ENCODE measurements at regions not wholly inside any gene's neighbourhood (a gene's known extent, or its start where the extent isn't known, plus 50 kb on each side); places are given as distances from the start of the nearest gene placed in this dataset.
"Not testable (repeated sequence)": the region's sequence is repeated elsewhere in the genome, so short reads cannot be mapped to it uniquely, and the experiment has no call there.

GRCh38 chr5:163569284-163569683 is 63.9 kb downstream of the MAT2B start:
- no peak for DNase-seq (ENCODE audit: low read depth in 4 of 4, low spot score in 3 of 4)

- no peak for DNase-seq (ENCODE audit: low read depth in 4 of 4, low spot score in 3 of 4)
Measured at GRCh38 chr5:163571744-163572143, 66.3 kb downstream of the MAT2B start.

GRCh38 chr5:163574472-163575440 is 69.3 kb downstream of the MAT2B start:
- DNase-seq (ENCODE audit: low read depth in 4 of 4, low spot score in 3 of 4), result no peak

GRCh38 chr5:163578652-163579051 is 73.2 kb downstream of the MAT2B start:
- no peak for DNase-seq (ENCODE audit: low read depth in 4 of 4, low spot score in 3 of 4)

GRCh38 chr5:163579729-163580128 is 74.3 kb downstream of the MAT2B start:
- DNase-seq (ENCODE audit: low read depth in 4 of 4, low spot score in 3 of 4), result no peak

- no peak for DNase-seq (ENCODE audit: low read depth in 4 of 4, low spot score in 3 of 4)
Measured at GRCh38 chr5:163580516-163580915, 75.1 kb downstream of the MAT2B start.

- not testable (repeated sequence) for DNase-seq (ENCODE audit: low read depth in 4 of 4, low spot score in 3 of 4)
Measured at GRCh38 chr5:163583491-163584153, 78.2 kb downstream of the MAT2B start.

GRCh38 chr5:163585206-163585605 is 79.8 kb downstream of the MAT2B start:
- DNase-seq (ENCODE audit: low read depth in 4 of 4, low spot score in 3 of 4), result no peak

- no peak for DNase-seq (ENCODE audit: low read depth in 4 of 4, low spot score in 3 of 4)
Measured at GRCh38 chr5:163586531-163586956, 81.1 kb downstream of the MAT2B start.

GRCh38 chr5:163594951-163595350 is 89.5 kb downstream of the MAT2B start:
- DNase-seq (ENCODE audit: low read depth in 4 of 4, low spot score in 3 of 4), result no peak

GRCh38 chr5:163595932-163596607 is 90.7 kb downstream of the MAT2B start:
- no peak for DNase-seq (ENCODE audit: low read depth in 4 of 4, low spot score in 3 of 4)

GRCh38 chr5:163596608-163597315 is 91.3 kb downstream of the MAT2B start:
- no peak for DNase-seq (ENCODE audit: low read depth in 4 of 4, low spot score in 3 of 4)

GRCh38 chr5:163604013-163604412 is 98.6 kb downstream of the MAT2B start:
- no peak for DNase-seq (ENCODE audit: low read depth in 4 of 4, low spot score in 3 of 4)

GRCh38 chr5:163607256-163607655 is 101.8 kb downstream of the MAT2B start:
- DNase-seq (ENCODE audit: low read depth in 4 of 4, low spot score in 3 of 4), result no peak

- DNase-seq (ENCODE audit: low read depth in 4 of 4, low spot score in 3 of 4), result no peak
Measured at GRCh38 chr5:163608621-163609020, 103.2 kb downstream of the MAT2B start.

- DNase-seq (ENCODE audit: low read depth in 4 of 4, low spot score in 3 of 4), result no peak
Measured at GRCh38 chr5:163609910-163610309, 104.5 kb downstream of the MAT2B start.

- no peak for DNase-seq (ENCODE audit: low read depth in 4 of 4, low spot score in 3 of 4)
Measured at GRCh38 chr5:163612358-163613149, 107.1 kb downstream of the MAT2B start.

- no peak for DNase-seq (ENCODE audit: low read depth in 4 of 4, low spot score in 3 of 4)
Measured at GRCh38 chr5:163613150-163613442, 107.7 kb downstream of the MAT2B start.

- no peak for DNase-seq (ENCODE audit: low read depth in 4 of 4, low spot score in 3 of 4)
Measured at GRCh38 chr5:163614787-163615186, 109.4 kb downstream of the MAT2B start.
